Thyroid gland (tissue), 4 donors: ENCODE measurements at regions not wholly inside any gene's neighbourhood (a gene's known extent, or its start where the extent isn't known, plus 50 kb on each side); places are given as distances from the start of the nearest gene placed in this dataset. TPM values are rescaled to one million over a fixed set of nuclear protein-coding genes. Genes with fewer than 3 reads are reported as not detected.

Experiments used
- DNase-seq, 2 donors: peaks; one replicate each; pipeline ENCODE4 v3.0.0-alpha.2; 2019
- H3K27ac ChIP-seq, 3 donors: fragments of 200-600 bp; sonication (generic); 1 replicate in 2 of 3; 2 replicates in 1 of 3; pipeline ENCODE4 v1.5.1; 2016 to 2019; ENCODE audit warnings: mild to moderate bottlenecking in 1 of 3, moderate library complexity in 1 of 3
- H3K27me3 ChIP-seq: fragments of 200-600 bp; sonication (generic); one replicate; pipeline ENCODE4 v1.5.1; 2019
- H3K36me3 ChIP-seq, 2 donors: fragments of 200-600 bp; sonication (generic); one replicate each; pipeline ENCODE4 v1.5.1; 2016 to 2019
- H3K4me1 ChIP-seq, 2 donors: fragments of 200-600 bp; sonication (generic); one replicate each; pipeline ENCODE4 v1.5.1; 2017 to 2019
- H3K4me3 ChIP-seq, 3 donors: fragments of 200-600 bp; sonication (generic); replicated peaks in 1 of 3; 1 replicate in 2 of 3; 2 replicates in 1 of 3; pipeline ENCODE4 v1.5.1; 2016; ENCODE audit warnings: mild to moderate bottlenecking in 1 of 3
- H3K9me3 ChIP-seq: fragments of 200-600 bp; sonication (generic); one replicate; pipeline ENCODE4 v1.5.1; 2017
- CTCF ChIP-seq, 6 experiments: fragments of 200-600 bp in 3 of 6; fragments of 450-650 bp in 3 of 6; sonication (generic) in 3 of 6; IDR thresholded peaks; one replicate each; pipeline ENCODE4 v1.5.1; 2016 to 2019; ENCODE audit warnings: antibody characterized with exemption in 6 of 6, mild to moderate bottlenecking in 2 of 6, inconsistent platforms in 1 of 6, moderate library complexity in 1 of 6
- POLR2A ChIP-seq, 2 donors: fragments of 450-650 bp; IDR thresholded peaks; one replicate each; pipeline ENCODE4 v1.6.1; 2017; ENCODE audit warnings: antibody characterized with exemption in 2 of 2, mild to moderate bottlenecking in 2 of 2, moderate library complexity in 1 of 2
- WGBS, 2 donors: methylation state at CpG; one replicate each; pipeline ENCODE4 v1.1.5; 2017; 5-methylcytosine and 5-hydroxymethylcytosine counted together
- intact Hi-C: fragments of 100-400 bp; cut with DNase I; formaldehyde crosslinking; loops from one replicate; pipeline ENCODE4 v1.15.1; 2023
- small RNA-seq: library from RNA; depleted of rRNA; stranded (forward); fragments of <200 nt; gene quantifications from one replicate; pipeline ENCODE3, GENCODE V24; 2016

GRCh38 chr17:72064606-72065193 lies 56.1 kb upstream of the SOX9 start:
- Histone ChIP-seq H3K36me3 (no peaks in the 10 kb centered on the region), H3K4me3 (no peak overlapping the region), H3K9me3 (no peaks in the 10 kb centered on the region), H3K27ac (no peak overlapping the region), H3K4me1 (no peaks in the 10 kb centered on the region), H3K27me3 (no peaks in the 10 kb centered on the region)
- no peak for TF ChIP-seq POLR2A (IDR thresholded peaks at IDR 0.05)
- TF ChIP-seq CTCF (IDR thresholded peaks at IDR 0.05) = no peak
- DNase-seq = no peak
- intact Hi-C loops = no loop called here
- WGBS, 2 donors = 72 to 81% methylated on average over 2 of the region's 2 CpGs

GRCh38 chr17:72065556-72065955 lies 55.3 kb upstream of the SOX9 start:
- intact Hi-C loops = no loop called here
- TF ChIP-seq CTCF (IDR thresholded peaks at IDR 0.05) = no peak
- no peak for TF ChIP-seq POLR2A (IDR thresholded peaks at IDR 0.05)
- Histone ChIP-seq H3K27me3 (no peaks in the 10 kb centered on the region), H3K4me1 (no peaks in the 10 kb centered on the region), H3K36me3 (no peaks in the 10 kb centered on the region), H3K9me3 (no peaks in the 10 kb centered on the region), H3K4me3 (no peak overlapping the region), H3K27ac (no peak overlapping the region)
- 85 to 92% methylated on average over 4 of the region's 4 CpGs for WGBS, 2 donors
- no peak for DNase-seq

GRCh38 chr17:72068643-72069042 lies 52.2 kb upstream of the SOX9 start:
- TF ChIP-seq CTCF (IDR thresholded peaks at IDR 0.05) (no peak), POLR2A (IDR thresholded peaks at IDR 0.05) (no peak)
- H3K4me1 ChIP-seq = no peaks in the 10 kb centered on the region
- H3K27me3 ChIP-seq = no peaks in the 10 kb centered on the region
- 73 to 74% methylated on average over 1 of the region's 1 CpG for WGBS, 2 donors
- intact Hi-C loops = no loop called here
- no peaks in the 10 kb centered on the region for H3K36me3 ChIP-seq
- H3K27ac ChIP-seq = no peak overlapping the region
- no peaks in the 10 kb centered on the region for H3K9me3 ChIP-seq
- no peak overlapping the region for H3K4me3 ChIP-seq
- DNase-seq = no peak

- Histone ChIP-seq H3K27me3 (no peaks in the 10 kb centered on the region), H3K9me3 (no peaks in the 10 kb centered on the region), H3K4me1 (no peaks in the 10 kb centered on the region), H3K36me3 (no peaks in the 10 kb centered on the region), H3K4me3 (no peak overlapping the region), H3K27ac (no peak overlapping the region)
- no peak for TF ChIP-seq POLR2A (IDR thresholded peaks at IDR 0.05)
- TF ChIP-seq CTCF (IDR thresholded peaks at IDR 0.05) = no peak
- WGBS, 2 donors = 77 to 87% methylated on average over 2 of the region's 2 CpGs
- no peak for DNase-seq
- intact Hi-C loops = no loop called here
Measured at GRCh38 chr17:72069586-72070202, 51.1 kb upstream of the SOX9 start.

Small RNA genes in the stretch of these regions (small RNA-seq; reads per million reads assigned to genes)
- gene RNU7-155P = not detected
